OCI-LY1 (cell line): ENCODE measurements at regions not wholly inside any gene's neighbourhood (a gene's known extent, or its start where the extent isn't known, plus 50 kb on each side); places are given as distances from the start of the nearest gene placed in this dataset.

Source experiments
- CTCF ChIP-seq: fragments of 200-600 bp; sonication (generic), shearing (Covaris generic); IDR thresholded peaks from 2 replicates; pipeline ENCODE4 v1.5.1; 2017; ENCODE audit warnings: mild to moderate bottlenecking, antibody characterized with exemption, low read length, moderate library complexity, mixed read lengths
- EZH2 ChIP-seq: fragments of 200-600 bp; sonication (generic), shearing (Covaris generic); IDR thresholded peaks from 2 replicates; pipeline ENCODE4 v1.8.0; 2017; ENCODE audit warnings: borderline replicate concordance, mixed run types, mild to moderate bottlenecking, antibody characterized with exemption, low read length, moderate library complexity, mixed read lengths

GRCh38 chr3:839981-840380 lies 252.8 kb upstream of the CNTN6 start:
- TF ChIP-seq CTCF (no peak), EZH2 (no peak)
